ENCODE measurements at regions not wholly inside any gene's neighbourhood (a gene's known extent, or its start where the extent isn't known, plus 50 kb on each side); places are given as distances from the start of the nearest gene placed in this dataset.

- H3K4me3 ChIP-seq (ENCODE audit: low read depth, low read length) = no peak overlapping the region
- no peak overlapping the region for H3K27ac ChIP-seq (ENCODE audit: low read depth)
- no peaks in the 10 kb centered on the region for H3K4me1 ChIP-seq (ENCODE audit: insufficient read depth)
- 37% methylated on average over 1 of the region's 1 CpG for WGBS
- no peak for DNase-seq (ENCODE audit: extremely low spot score)
- H3K36me3 ChIP-seq (ENCODE audit: insufficient read depth) = no peaks in the 10 kb centered on the region
These were observed 270.2 kb upstream of the LUZP2 start for GRCh38 chr11:24226606-24227005.

GRCh38 chr11:24233041-24233440 lies 263.8 kb upstream of the LUZP2 start:
- H3K36me3 ChIP-seq (ENCODE audit: insufficient read depth) = no peaks in the 10 kb centered on the region
- WGBS = 90% methylated on average over 1 of the region's 1 CpG
- no peak for DNase-seq (ENCODE audit: extremely low spot score)
- H3K4me1 ChIP-seq (ENCODE audit: insufficient read depth) = no peaks in the 10 kb centered on the region
- no peak overlapping the region for H3K4me3 ChIP-seq (ENCODE audit: low read depth, low read length)
- no peak overlapping the region for H3K27ac ChIP-seq (ENCODE audit: low read depth)

- H3K4me3 ChIP-seq (ENCODE audit: low read depth, low read length) = no peak overlapping the region
These were observed 261.9 kb upstream of the LUZP2 start for GRCh38 chr11:24234822-24235508.

GRCh38 chr11:24238771-24239645 lies 257.8 kb upstream of the LUZP2 start:
- H3K4me1 ChIP-seq (ENCODE audit: insufficient read depth) = no peaks in the 10 kb centered on the region
- no peak overlapping the region for H3K27ac ChIP-seq (ENCODE audit: low read depth)
- 51% methylated on average over 3 of the region's 3 CpGs for WGBS
- H3K36me3 ChIP-seq (ENCODE audit: insufficient read depth) = no peaks in the 10 kb centered on the region
- DNase-seq (ENCODE audit: extremely low spot score) = no peak
- H3K4me3 ChIP-seq (ENCODE audit: low read depth, low read length) = no peak overlapping the region

More at GRCh38 chr11:24234822-24235508, 261.9 kb upstream of the LUZP2 start:
- H3K27ac ChIP-seq (ENCODE audit: low read depth) = no peak overlapping the region
- WGBS = 82% methylated on average over 4 of the region's 4 CpGs
- no peaks in the 10 kb centered on the region for H3K4me1 ChIP-seq (ENCODE audit: insufficient read depth)
- DNase-seq (ENCODE audit: extremely low spot score) = no peak
- no peaks in the 10 kb centered on the region for H3K36me3 ChIP-seq (ENCODE audit: insufficient read depth)

GRCh38 chr11:24239930-24240329 lies 256.9 kb upstream of the LUZP2 start:
- Histone ChIP-seq H3K27ac (ENCODE audit: low read depth) (no peak overlapping the region), H3K36me3 (ENCODE audit: insufficient read depth) (no peaks in the 10 kb centered on the region), H3K4me1 (ENCODE audit: insufficient read depth) (no peaks in the 10 kb centered on the region), H3K4me3 (ENCODE audit: low read depth, low read length) (no peak overlapping the region)
- DNase-seq (ENCODE audit: extremely low spot score) = no peak

GRCh38 chr11:24240496-24241175 lies 256.2 kb upstream of the LUZP2 start:
- Histone ChIP-seq H3K4me1 (ENCODE audit: insufficient read depth) (no peaks in the 10 kb centered on the region), H3K4me3 (ENCODE audit: low read depth, low read length) (no peak overlapping the region), H3K36me3 (ENCODE audit: insufficient read depth) (no peaks in the 10 kb centered on the region), H3K27ac (ENCODE audit: low read depth) (no peak overlapping the region)
- 68% methylated on average over 1 of the region's 1 CpG for WGBS
- no peak for DNase-seq (ENCODE audit: extremely low spot score)

GRCh38 chr11:24246715-24247114 lies 250.1 kb upstream of the LUZP2 start:
- Histone ChIP-seq H3K4me3 (ENCODE audit: low read depth, low read length) (no peak overlapping the region), H3K4me1 (ENCODE audit: insufficient read depth) (no peaks in the 10 kb centered on the region), H3K27ac (ENCODE audit: low read depth) (no peak overlapping the region), H3K36me3 (ENCODE audit: insufficient read depth) (no peaks in the 10 kb centered on the region)
- DNase-seq (ENCODE audit: extremely low spot score) = no peak
- WGBS = 84% methylated on average over 1 of the region's 1 CpG

GRCh38 chr11:24247846-24248245 lies 249.0 kb upstream of the LUZP2 start:
- Histone ChIP-seq H3K36me3 (ENCODE audit: insufficient read depth) (no peaks in the 10 kb centered on the region), H3K27ac (ENCODE audit: low read depth) (no peak overlapping the region), H3K4me1 (ENCODE audit: insufficient read depth) (no peaks in the 10 kb centered on the region), H3K4me3 (ENCODE audit: low read depth, low read length) (no peak overlapping the region)
- 80% methylated on average over 3 of the region's 3 CpGs for WGBS
- no peak for DNase-seq (ENCODE audit: extremely low spot score)

GRCh38 chr11:24249921-24250320 lies 246.9 kb upstream of the LUZP2 start:
- WGBS = 84% methylated on average over 1 of the region's 1 CpG
- DNase-seq (ENCODE audit: extremely low spot score) = no peak
- Histone ChIP-seq H3K4me3 (ENCODE audit: low read depth, low read length) (no peak overlapping the region), H3K4me1 (ENCODE audit: insufficient read depth) (no peaks in the 10 kb centered on the region), H3K27ac (ENCODE audit: low read depth) (no peak overlapping the region), H3K36me3 (ENCODE audit: insufficient read depth) (no peaks in the 10 kb centered on the region)

- WGBS = 58% methylated on average over 1 of the region's 1 CpG
- Histone ChIP-seq H3K27ac (ENCODE audit: low read depth) (no peak overlapping the region), H3K4me3 (ENCODE audit: low read depth, low read length) (no peak overlapping the region), H3K4me1 (ENCODE audit: insufficient read depth) (no peaks in the 10 kb centered on the region), H3K36me3 (ENCODE audit: insufficient read depth) (no peaks in the 10 kb centered on the region)
- no peak for DNase-seq (ENCODE audit: extremely low spot score)
These were observed 243.6 kb upstream of the LUZP2 start for GRCh38 chr11:24253237-24253760.

- H3K4me3 ChIP-seq (ENCODE audit: low read depth, low read length) = no peak overlapping the region
- H3K27ac ChIP-seq (ENCODE audit: low read depth) = no peak overlapping the region
- H3K36me3 ChIP-seq (ENCODE audit: insufficient read depth) = no peaks in the 10 kb centered on the region
- no peaks in the 10 kb centered on the region for H3K4me1 ChIP-seq (ENCODE audit: insufficient read depth)
- no peak for DNase-seq (ENCODE audit: extremely low spot score)
- WGBS = 91% methylated on average over 2 of the region's 2 CpGs
These were observed 232.0 kb upstream of the LUZP2 start for GRCh38 chr11:24264868-24265267.

- 91% methylated on average over 2 of the region's 2 CpGs for WGBS
- no peaks in the 10 kb centered on the region for H3K4me1 ChIP-seq (ENCODE audit: insufficient read depth)
- no peak for DNase-seq (ENCODE audit: extremely low spot score)
- no peak overlapping the region for H3K27ac ChIP-seq (ENCODE audit: low read depth)
- no peak overlapping the region for H3K4me3 ChIP-seq (ENCODE audit: low read depth, low read length)
- H3K36me3 ChIP-seq (ENCODE audit: insufficient read depth) = no peaks in the 10 kb centered on the region
These were observed 229.8 kb upstream of the LUZP2 start for GRCh38 chr11:24267014-24267413.

GRCh38 chr11:24271798-24272197 lies 225.1 kb upstream of the LUZP2 start:
- H3K4me1 ChIP-seq (ENCODE audit: insufficient read depth) = no peaks in the 10 kb centered on the region
- DNase-seq (ENCODE audit: extremely low spot score) = no peak
- no peak overlapping the region for H3K4me3 ChIP-seq (ENCODE audit: low read depth, low read length)
- H3K36me3 ChIP-seq (ENCODE audit: insufficient read depth) = no peaks in the 10 kb centered on the region
- WGBS = 95% methylated on average over 2 of the region's 2 CpGs
- H3K27ac ChIP-seq (ENCODE audit: low read depth) = no peak overlapping the region
